H9 (cell line): ENCODE measurements at regions not wholly inside any gene's neighbourhood (a gene's known extent, or its start where the extent isn't known, plus 50 kb on each side); places are given as distances from the start of the nearest gene placed in this dataset.

Experiments
- DNase-seq: peaks from one replicate; pipeline ENCODE4 v3.0.0-alpha.2; 2017
- H2AFZ ChIP-seq: one replicate; pipeline ENCODE4 v1.6.1; 2013; ENCODE audit warnings: mild to moderate bottlenecking, low read length, control low read depth, moderate library complexity
- H2AK5ac ChIP-seq: 2 replicates; pipeline ENCODE4 v1.6.1; 2013; ENCODE audit warnings: low read length, control low read depth, mixed read lengths; ENCODE audit not compliant: insufficient read length
- H2BK120ac ChIP-seq: one replicate; pipeline ENCODE4 v1.6.1; 2013; ENCODE audit warnings: low read depth, mild to moderate bottlenecking, low read length, control low read depth, inconsistent platforms; ENCODE audit not compliant: poor library complexity, severe bottlenecking
- H2BK12ac ChIP-seq: 2 replicates; pipeline ENCODE4 v1.6.1; 2013; ENCODE audit warnings: low read length, control low read depth, mixed read lengths, low read depth; ENCODE audit not compliant: insufficient read length
- H2BK15ac ChIP-seq: 2 replicates; pipeline ENCODE4 v1.6.1; 2013; ENCODE audit warnings: low read depth, low read length, control low read depth
- H2BK20ac ChIP-seq: one replicate; pipeline ENCODE4 v1.6.1; 2013; ENCODE audit warnings: low read depth, mild to moderate bottlenecking, low read length, control low read depth, inconsistent platforms; ENCODE audit not compliant: poor library complexity, severe bottlenecking
- H2BK5ac ChIP-seq: 2 replicates; pipeline ENCODE4 v1.6.1; 2013; ENCODE audit warnings: low read length, control low read depth, mixed read lengths; ENCODE audit not compliant: insufficient read length
- H3K14ac ChIP-seq: 2 replicates; pipeline ENCODE4 v1.6.1; 2013; ENCODE audit warnings: low read length, control low read depth; ENCODE audit not compliant: insufficient read depth
- H3K18ac ChIP-seq: 2 replicates; pipeline ENCODE4 v1.6.1; 2013; ENCODE audit warnings: low read depth, mild to moderate bottlenecking, mixed read lengths, low read length, control low read depth; ENCODE audit not compliant: insufficient read length
- H3K23ac ChIP-seq: 2 replicates; pipeline ENCODE4 v1.6.1; 2013; ENCODE audit warnings: low read length, control low read depth, mixed read lengths, low read depth; ENCODE audit not compliant: insufficient read length
- H3K23me2 ChIP-seq: 2 replicates; pipeline ENCODE4 v1.6.1; 2013; ENCODE audit warnings: low read depth, mild to moderate bottlenecking, mixed read lengths, low read length, control low read depth; ENCODE audit not compliant: insufficient read length, poor library complexity, severe bottlenecking
- H3K27ac ChIP-seq: 2 replicates; pipeline ENCODE4 v1.5.1; 2013; ENCODE audit warnings: low read length, control low read depth, mixed read lengths, low read depth; ENCODE audit not compliant: insufficient read length
- H3K27me3 ChIP-seq: 2 replicates; pipeline ENCODE4 v1.6.1; 2013; ENCODE audit warnings: low read length, control low read depth, inconsistent platforms; ENCODE audit not compliant: insufficient read depth
- H3K4ac ChIP-seq: 2 replicates; pipeline ENCODE4 v1.6.1; 2013; ENCODE audit warnings: low read depth, mild to moderate bottlenecking, control low read depth, inconsistent platforms, low read length, moderate library complexity
- H3K4me1 ChIP-seq: 2 replicates; pipeline ENCODE4 v1.6.1; 2013; ENCODE audit warnings: low read length, control low read depth, inconsistent platforms; ENCODE audit not compliant: insufficient read depth
- H3K4me2 ChIP-seq: 2 replicates; pipeline ENCODE4 v1.6.1; 2013; ENCODE audit warnings: low read length, control low read depth, mixed read lengths; ENCODE audit not compliant: insufficient read length, insufficient read depth
- H3K56ac ChIP-seq: 2 replicates; pipeline ENCODE4 v1.6.1; 2013; ENCODE audit warnings: low read depth, mild to moderate bottlenecking, mixed read lengths, low read length, control low read depth; ENCODE audit not compliant: insufficient read length
- H3K79me1 ChIP-seq: 2 replicates; pipeline ENCODE4 v1.6.1; 2013; ENCODE audit warnings: low read depth, mild to moderate bottlenecking, moderate library complexity, low read length, control low read depth, inconsistent platforms; ENCODE audit not compliant: insufficient read depth, poor library complexity, severe bottlenecking
- H3K79me2 ChIP-seq: 2 replicates; pipeline ENCODE4 v1.6.1; 2013; ENCODE audit warnings: low read length, control low read depth, inconsistent platforms; ENCODE audit not compliant: insufficient read depth
- H3K9ac ChIP-seq: 2 replicates; pipeline ENCODE4 v1.6.1; 2013; ENCODE audit warnings: low read length, control low read depth, mixed read lengths; ENCODE audit not compliant: insufficient read length; ENCODE audit errors: extremely low read depth
- H3K9me3 ChIP-seq: one replicate; pipeline ENCODE4 v1.6.1; 2013; ENCODE audit warnings: low read depth, low read length, inconsistent platforms; ENCODE audit not compliant: control insufficient read depth
- H3T11ph ChIP-seq: one replicate; pipeline ENCODE4 v1.6.1; 2013; ENCODE audit warnings: mild to moderate bottlenecking, low read length, control low read depth, inconsistent platforms
- H4K20me1 ChIP-seq: one replicate; pipeline ENCODE4 v1.6.1; 2013; ENCODE audit not compliant: control insufficient read depth, insufficient read length, insufficient read depth
- H4K5ac ChIP-seq: 2 replicates; pipeline ENCODE4 v1.6.1; 2013; ENCODE audit warnings: low read depth, mild to moderate bottlenecking, mixed read lengths, low read length, control low read depth; ENCODE audit not compliant: insufficient read length
- H4K8ac ChIP-seq: replicated peaks from 2 replicates; pipeline ENCODE4 v1.6.1; 2013; ENCODE audit warnings: low read length, control low read depth, mixed read lengths, low read depth; ENCODE audit not compliant: insufficient read length
- H4K91ac ChIP-seq: 2 replicates; pipeline ENCODE4 v1.6.1; 2013; ENCODE audit warnings: low read depth, mild to moderate bottlenecking, moderate library complexity, mixed read lengths, low read length, control low read depth; ENCODE audit not compliant: insufficient read length
- H3K27ac Mint-ChIP-seq, 3 experiments: 2 replicates in 2 of 3; 3 replicates in 1 of 3; pipeline ENCODE4 v1.8.0; 2020 to 2021; ENCODE audit warnings: mixed read lengths in 3 of 3, mild to moderate bottlenecking in 1 of 3, moderate library complexity in 1 of 3
- H3K27me3 Mint-ChIP-seq: 2 replicates; pipeline ENCODE4 v1.8.0; 2021; ENCODE audit warnings: low read depth, mild to moderate bottlenecking, moderate library complexity, mixed read lengths
- H3K36me3 Mint-ChIP-seq, 3 experiments: 2 replicates in 2 of 3; 3 replicates in 1 of 3; pipeline ENCODE4 v1.8.0; 2020 to 2021; ENCODE audit warnings: low read depth in 3 of 3, mixed read lengths in 3 of 3; ENCODE audit not compliant: insufficient read depth in 1 of 3
- H3K4me1 Mint-ChIP-seq, 2 experiments: 2 replicates each; pipeline ENCODE4 v1.8.0; 2020; ENCODE audit warnings: mixed read lengths in 2 of 2
- H3K4me3 Mint-ChIP-seq, 2 experiments: 2 replicates in 1 of 2; 3 replicates in 1 of 2; pipeline ENCODE4 v1.8.0; 2020 to 2021; ENCODE audit warnings: mild to moderate bottlenecking in 2 of 2, mixed read lengths in 2 of 2, moderate library complexity in 1 of 2
- H3K9me3 Mint-ChIP-seq, 2 experiments: 2 replicates in 1 of 2; 3 replicates in 1 of 2; pipeline ENCODE4 v1.8.0; 2020; ENCODE audit warnings: mild to moderate bottlenecking in 2 of 2, mixed read lengths in 2 of 2, moderate library complexity in 1 of 2
- WGBS: extraction: QIAGEN DNeasy Blood & Tissue Kit; methylation state at CpG from one replicate; pipeline ENCODE4 v1.1.7; 2013; ENCODE audit warnings: missing lambda C conversion rate, low lambda C conversion rate, mixed read lengths; ENCODE audit not compliant: insufficient read length; ENCODE audit errors: extremely low coverage; 5-methylcytosine and 5-hydroxymethylcytosine counted together
- TF ChIP-seq, protein P1 (sequence below): fragments of 200-600 bp; sonication (generic); conservative IDR thresholded peaks from 3 replicates; pipeline ENCODE4 v1.8.0; 2021; ENCODE audit warnings: antibody characterized with exemption, mild to moderate bottlenecking

DNA sequence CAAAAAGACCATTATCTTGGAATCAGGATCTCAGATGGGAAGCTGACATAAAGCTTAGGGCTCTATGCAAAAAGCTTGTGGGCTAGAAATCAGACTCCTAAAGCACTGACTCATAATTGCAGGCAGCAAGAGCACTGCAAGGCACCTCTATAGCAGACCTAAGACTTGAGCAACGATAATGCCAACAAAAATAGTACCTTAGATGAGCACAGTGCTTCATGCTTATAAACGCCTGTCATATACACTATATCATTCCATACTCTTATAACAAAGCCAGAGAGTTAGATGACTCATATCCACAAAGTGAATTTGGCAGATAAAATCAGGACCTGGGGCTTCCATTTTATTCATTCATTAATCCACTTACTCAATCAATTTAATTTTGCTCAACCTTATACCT, 560.8 kb downstream of the MCTP2 start:
- Histone ChIP-seq H3K4me2 (no peak overlapping the region), H4K20me1 (no peaks in the 10 kb centered on the region), H2BK120ac (no peak overlapping the region), H4K91ac (no peak overlapping the region), H4K5ac (no peak overlapping the region), H3K27me3 (no peaks in the 10 kb centered on the region), H3K27ac (no peak overlapping the region), H4K8ac (no peak overlapping the region), H3K4me1 (no peaks in the 10 kb centered on the region), H3K79me2 (no peaks in the 10 kb centered on the region), H3K23ac (no peak overlapping the region), H3T11ph (no peak overlapping the region), H3K79me1 (no peaks in the 10 kb centered on the region), H2AK5ac (no peak overlapping the region), H3K9me3 (no peaks in the 10 kb centered on the region), H2BK12ac (no peak overlapping the region), H2BK15ac (no peak overlapping the region), H3K56ac (no peak overlapping the region), H3K4ac (no peak overlapping the region), H3K14ac (no peak overlapping the region), H2BK5ac (no peak overlapping the region), H3K23me2 (no peaks in the 10 kb centered on the region), H2AFZ (no peak overlapping the region), H3K18ac (no peak overlapping the region), H2BK20ac (no peak overlapping the region), H3K9ac (no peak overlapping the region)
- no peak for DNase-seq
- no CpG with 5 or more reads among the region's 2 CpGs for WGBS
- TF ChIP-seq, protein P1, sequence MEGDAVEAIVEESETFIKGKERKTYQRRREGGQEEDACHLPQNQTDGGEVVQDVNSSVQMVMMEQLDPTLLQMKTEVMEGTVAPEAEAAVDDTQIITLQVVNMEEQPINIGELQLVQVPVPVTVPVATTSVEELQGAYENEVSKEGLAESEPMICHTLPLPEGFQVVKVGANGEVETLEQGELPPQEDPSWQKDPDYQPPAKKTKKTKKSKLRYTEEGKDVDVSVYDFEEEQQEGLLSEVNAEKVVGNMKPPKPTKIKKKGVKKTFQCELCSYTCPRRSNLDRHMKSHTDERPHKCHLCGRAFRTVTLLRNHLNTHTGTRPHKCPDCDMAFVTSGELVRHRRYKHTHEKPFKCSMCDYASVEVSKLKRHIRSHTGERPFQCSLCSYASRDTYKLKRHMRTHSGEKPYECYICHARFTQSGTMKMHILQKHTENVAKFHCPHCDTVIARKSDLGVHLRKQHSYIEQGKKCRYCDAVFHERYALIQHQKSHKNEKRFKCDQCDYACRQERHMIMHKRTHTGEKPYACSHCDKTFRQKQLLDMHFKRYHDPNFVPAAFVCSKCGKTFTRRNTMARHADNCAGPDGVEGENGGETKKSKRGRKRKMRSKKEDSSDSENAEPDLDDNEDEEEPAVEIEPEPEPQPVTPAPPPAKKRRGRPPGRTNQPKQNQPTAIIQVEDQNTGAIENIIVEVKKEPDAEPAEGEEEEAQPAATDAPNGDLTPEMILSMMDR, result no peak
- Mint-ChIP-seq H3K27me3 (no peaks in the 10 kb centered on the region), H3K27ac (no peak overlapping the region), H3K4me3 (no peak overlapping the region), H3K4me1 (peaks cover 5 to 7% of the 10 kb centered on the region in 2 experiments), H3K36me3 (no peaks in the 10 kb centered on the region), H3K9me3 (peaks cover 0 to 3% of the 10 kb centered on the region in 2 experiments; a peak in 1 of 5 replicates)
